Hematopoietic multipotent progenitor cell treated with erythropoietin and hydrocortisone succinate and interleukin-3 and kit ligand, for 6 days (in vitro differentiated cells): ENCODE measurements at regions not wholly inside any gene's neighbourhood (a gene's known extent, or its start where the extent isn't known, plus 50 kb on each side); places are given as distances from the start of the nearest gene placed in this dataset.
"Not testable (repeated sequence)": the region's sequence is repeated elsewhere in the genome, so short reads cannot be mapped to it uniquely, and the experiment has no call there.

ENCODE experiments used
- DNase-seq: peaks from one replicate; pipeline ENCODE4 v3.0.0-alpha.2; 2015

GRCh38 chr2:16777123-16777870 is 111.7 kb upstream of the CYRIA start:
- no peak for DNase-seq

GRCh38 chr2:16775899-16776231 is 110.2 kb upstream of the CYRIA start:
- DNase-seq, result no peak

- DNase-seq, result no peak
Measured at GRCh38 chr2:16774980-16775898, 109.6 kb upstream of the CYRIA start.

- DNase-seq, result no peak
Measured at GRCh38 chr2:16774091-16774490, 108.5 kb upstream of the CYRIA start.

- DNase-seq, result peak; percentile 79
Measured at GRCh38 chr2:16773080-16773713, 107.6 kb upstream of the CYRIA start.

GRCh38 chr2:16767789-16768476 is 102.3 kb upstream of the CYRIA start:
- peak; percentile 17 for DNase-seq

GRCh38 chr2:16765356-16765755 is 99.7 kb upstream of the CYRIA start:
- no peak for DNase-seq

- no peak for DNase-seq
Measured at GRCh38 chr2:16764487-16764886, 98.9 kb upstream of the CYRIA start.

GRCh38 chr2:16763493-16763899 is 97.9 kb upstream of the CYRIA start:
- no peak for DNase-seq

- no peak for DNase-seq
Measured at GRCh38 chr2:16763056-16763455, 97.4 kb upstream of the CYRIA start.

GRCh38 chr2:16760426-16760825 is 94.8 kb upstream of the CYRIA start:
- no peak for DNase-seq

GRCh38 chr2:16756831-16757644 is 91.4 kb upstream of the CYRIA start:
- peak; percentile 89 for DNase-seq

GRCh38 chr2:16755442-16755841 is 89.8 kb upstream of the CYRIA start:
- DNase-seq, result no peak

- DNase-seq, result not testable (repeated sequence)
Measured at GRCh38 chr2:16753025-16753424, 87.4 kb upstream of the CYRIA start.

- not testable (repeated sequence) for DNase-seq
Measured at GRCh38 chr2:16750925-16751214, 85.2 kb upstream of the CYRIA start.

- DNase-seq, result peak; percentile 88
Measured at GRCh38 chr2:16750175-16750924, 84.7 kb upstream of the CYRIA start.

- DNase-seq, result not testable (repeated sequence)
Measured at GRCh38 chr2:16748511-16749266, 83.1 kb upstream of the CYRIA start.

- DNase-seq, result no peak
Measured at GRCh38 chr2:16747689-16748088, 82.1 kb upstream of the CYRIA start.

- DNase-seq, result no peak
Measured at GRCh38 chr2:16747257-16747656, 81.6 kb upstream of the CYRIA start.

- DNase-seq, result peak; percentile 19
Measured at GRCh38 chr2:16746833-16747232, 81.2 kb upstream of the CYRIA start.

GRCh38 chr2:16746329-16746728 is 80.7 kb upstream of the CYRIA start:
- DNase-seq, result no peak
